ENCODE measurements at regions not wholly inside any gene's neighbourhood (a gene's known extent, or its start where the extent isn't known, plus 50 kb on each side); places are given as distances from the start of the nearest gene placed in this dataset.

- TF ChIP-seq CTCF (conservative IDR thresholded peaks at IDR 0.05; ENCODE audit: low read depth, low read length) (no peak), SMC3 (IDR thresholded peaks at IDR 0.05; ENCODE audit: low read depth, low read length) (no peak), ELK1 (IDR thresholded peaks at IDR 0.05; ENCODE audit: borderline replicate concordance, low read depth, low read length) (no peak), MAFK (IDR thresholded peaks at IDR 0.05; ENCODE audit: low read depth, low read length) (no peak), POLR2A (IDR thresholded peaks at IDR 0.05; ENCODE audit: low read depth, low read length) (no peak), FOS (IDR thresholded peaks at IDR 0.05; ENCODE audit: low read depth, low read length) (no peak), RAD21 (IDR thresholded peaks at IDR 0.05; ENCODE audit: low read length) (no peak), MXI1 (IDR thresholded peaks at IDR 0.05; ENCODE audit: borderline replicate concordance, low read depth, low read length) (no peak), RFX5 (IDR thresholded peaks at IDR 0.05; ENCODE audit: low read depth, low read length) (no peak), CEBPB (IDR thresholded peaks at IDR 0.05; ENCODE audit: low read depth, low read length) (no peak)
Observed at GRCh38 chr2:2729246-2729645, 398.2 kb upstream of the MYT1L start.
